ENCODE measurements at regions not wholly inside any gene's neighbourhood (a gene's known extent, or its start where the extent isn't known, plus 50 kb on each side); places are given as distances from the start of the nearest gene placed in this dataset.

DNA sequence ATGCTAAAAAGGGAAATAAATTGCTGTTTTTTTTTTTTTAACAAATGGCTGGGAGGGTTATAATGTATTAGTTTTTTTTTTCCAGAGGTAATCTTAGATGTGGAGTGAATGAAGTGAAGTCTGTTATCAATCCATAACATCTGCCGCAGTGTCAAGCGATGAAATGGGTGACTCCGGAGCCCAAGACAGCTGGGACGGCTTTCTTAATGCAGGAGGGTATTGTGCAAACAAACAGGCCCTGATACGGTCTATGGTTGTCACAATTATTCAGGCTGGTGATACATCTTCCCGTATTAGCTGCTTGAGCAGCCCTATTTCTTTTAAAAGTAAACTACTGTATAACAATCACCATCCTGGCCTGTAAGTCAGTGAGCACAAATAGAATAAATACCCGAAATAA, 1231.2 kb downstream of the GATA3 start:
- no peak for TF ChIP-seq POLR2A (IDR thresholded peaks at IDR 0.05)

DNA sequence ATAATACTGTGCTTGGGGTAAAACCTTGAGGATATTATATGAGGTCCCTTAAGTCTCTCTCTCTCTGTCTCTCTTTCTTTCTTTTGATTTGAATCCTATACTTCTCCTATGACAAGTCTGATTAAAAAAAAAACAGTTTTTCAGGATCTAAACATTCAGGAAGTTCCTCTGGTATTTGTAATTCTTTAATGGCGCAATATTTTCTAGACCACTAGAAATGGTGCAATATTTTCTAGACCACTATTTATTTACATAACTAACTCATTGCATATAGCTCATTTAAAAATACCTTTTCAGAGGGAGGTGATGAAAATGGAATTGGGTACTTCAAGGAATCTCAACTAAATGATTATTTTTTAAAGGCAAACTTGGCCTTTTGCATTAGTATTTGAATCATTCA, 1235.3 kb downstream of the GATA3 start:
- Histone ChIP-seq H3K27ac (no peak overlapping the region), H3K9me3 (no peaks in the 10 kb centered on the region), H3K4me1 (no peaks in the 10 kb centered on the region), H3K36me3 (no peaks in the 10 kb centered on the region), H3K4me3 (no peak overlapping the region), H3K27me3 (no peaks in the 10 kb centered on the region)
- no peak for DNase-seq
- TF ChIP-seq POLR2A (IDR thresholded peaks at IDR 0.05) (no peak), CTCF (IDR thresholded peaks at IDR 0.05) (no peak)

More for the DNA sequence above, 1231.2 kb downstream of the GATA3 start:
- Histone ChIP-seq H3K4me1 (no peaks in the 10 kb centered on the region), H3K27ac (no peak overlapping the region), H3K4me3 (no peak overlapping the region), H3K27me3 (no peaks in the 10 kb centered on the region), H3K9me3 (no peaks in the 10 kb centered on the region), H3K36me3 (no peaks in the 10 kb centered on the region)
- DNase-seq: no peak

DNA sequence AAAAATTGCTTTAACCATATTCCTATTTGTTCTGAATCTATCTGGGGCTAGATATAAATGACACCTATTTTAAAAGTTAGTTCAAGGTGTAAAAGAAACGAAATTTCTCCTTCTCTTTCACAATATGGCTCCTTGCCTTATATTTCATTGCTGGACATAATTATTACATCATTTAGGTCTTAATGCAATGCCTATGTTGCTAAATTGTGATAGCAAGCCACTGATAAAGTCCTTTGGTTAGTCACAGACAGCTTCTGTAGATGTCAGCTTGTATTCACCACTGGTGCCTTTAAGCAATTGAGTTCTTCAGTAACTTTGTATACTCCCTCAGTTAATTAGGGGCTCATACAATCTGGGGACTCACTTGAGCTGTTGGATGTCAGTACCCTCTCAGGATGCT, 1236.6 kb downstream of the GATA3 start:
- H3K27ac ChIP-seq: no peak overlapping the region
- H3K9me3 ChIP-seq: no peaks in the 10 kb centered on the region
- H3K36me3 ChIP-seq: no peaks in the 10 kb centered on the region
- TF ChIP-seq POLR2A (IDR thresholded peaks at IDR 0.05): no peak
- no peak for TF ChIP-seq CTCF (IDR thresholded peaks at IDR 0.05)
- H3K4me3 ChIP-seq: no peak overlapping the region
- DNase-seq: no peak
- no peaks in the 10 kb centered on the region for H3K4me1 ChIP-seq
- H3K27me3 ChIP-seq: no peaks in the 10 kb centered on the region

- Histone ChIP-seq H3K4me3 (no peak overlapping the region), H3K27me3 (no peaks in the 10 kb centered on the region), H3K9me3 (no peaks in the 10 kb centered on the region), H3K4me1 (no peaks in the 10 kb centered on the region), H3K27ac (no peak overlapping the region), H3K36me3 (no peaks in the 10 kb centered on the region)
- DNase-seq: no peak
- TF ChIP-seq POLR2A (IDR thresholded peaks at IDR 0.05) (no peak), CTCF (IDR thresholded peaks at IDR 0.05) (no peak)
Measured at GRCh38 chr10:9294132-9294663, 1239.7 kb downstream of the GATA3 start.

GRCh38 chr10:9294865-9295264, 1240.4 kb downstream of the GATA3 start:
- no peaks in the 10 kb centered on the region for H3K36me3 ChIP-seq
- no peak for DNase-seq
- no peak overlapping the region for H3K4me3 ChIP-seq
- no peak for TF ChIP-seq CTCF (IDR thresholded peaks at IDR 0.05)
- TF ChIP-seq POLR2A (IDR thresholded peaks at IDR 0.05): no peak
- no peaks in the 10 kb centered on the region for H3K9me3 ChIP-seq
- no peaks in the 10 kb centered on the region for H3K4me1 ChIP-seq
- no peaks in the 10 kb centered on the region for H3K27me3 ChIP-seq
- H3K27ac ChIP-seq: no peak overlapping the region

DNA sequence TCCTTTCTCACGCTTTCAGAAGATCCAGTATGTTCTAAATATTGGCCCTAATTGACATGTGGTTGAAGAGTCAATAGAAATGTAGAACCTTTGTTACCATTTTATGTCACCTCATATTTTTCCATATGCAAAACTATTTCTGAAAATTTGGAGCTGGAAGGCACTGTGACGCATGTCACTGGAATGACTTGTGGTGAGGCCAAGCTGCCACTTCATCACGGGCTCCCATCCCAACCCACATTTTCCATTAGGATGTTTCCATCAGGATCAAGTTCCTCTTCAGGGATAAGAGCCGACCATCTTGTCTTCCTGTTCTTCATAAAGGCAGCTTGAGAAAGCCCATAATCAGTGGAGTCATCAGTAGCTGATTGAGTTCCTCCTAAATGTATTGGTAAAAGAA, 1241.7 kb downstream of the GATA3 start:
- H3K9me3 ChIP-seq: no peaks in the 10 kb centered on the region
- no peak overlapping the region for H3K4me3 ChIP-seq
- no peaks in the 10 kb centered on the region for H3K4me1 ChIP-seq
- no peaks in the 10 kb centered on the region for H3K27me3 ChIP-seq
- DNase-seq: no peak
- TF ChIP-seq CTCF (IDR thresholded peaks at IDR 0.05) (no peak), POLR2A (IDR thresholded peaks at IDR 0.05) (no peak)
- no peak overlapping the region for H3K27ac ChIP-seq
- H3K36me3 ChIP-seq: no peaks in the 10 kb centered on the region
